ENCODE measurements at regions not wholly inside any gene's neighbourhood (a gene's known extent, or its start where the extent isn't known, plus 50 kb on each side); places are given as distances from the start of the nearest gene placed in this dataset.

DNA sequence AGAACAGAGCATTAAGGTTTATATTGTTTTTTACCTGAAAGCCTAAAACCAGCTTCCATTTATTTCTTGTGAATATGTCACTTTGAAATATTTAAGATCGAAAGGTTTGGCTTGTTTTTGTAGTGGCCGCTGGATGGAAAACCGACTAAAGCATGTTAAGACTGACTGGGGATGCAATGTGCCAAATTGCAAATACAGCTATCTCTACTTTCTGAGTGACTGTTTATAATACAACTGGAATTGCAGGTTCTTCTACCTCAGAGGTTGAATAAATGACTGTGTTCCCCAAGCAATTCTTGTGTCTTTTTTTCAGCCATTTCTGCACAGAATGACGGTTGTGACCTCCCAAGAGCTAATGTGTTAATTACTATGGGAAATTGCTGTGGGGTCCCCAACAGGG, 50.0 kb upstream of the TMTC4 start:
- TF ChIP-seq POLR2A (IDR thresholded peaks at IDR 0.05): no peak
- TF ChIP-seq, protein P1, sequence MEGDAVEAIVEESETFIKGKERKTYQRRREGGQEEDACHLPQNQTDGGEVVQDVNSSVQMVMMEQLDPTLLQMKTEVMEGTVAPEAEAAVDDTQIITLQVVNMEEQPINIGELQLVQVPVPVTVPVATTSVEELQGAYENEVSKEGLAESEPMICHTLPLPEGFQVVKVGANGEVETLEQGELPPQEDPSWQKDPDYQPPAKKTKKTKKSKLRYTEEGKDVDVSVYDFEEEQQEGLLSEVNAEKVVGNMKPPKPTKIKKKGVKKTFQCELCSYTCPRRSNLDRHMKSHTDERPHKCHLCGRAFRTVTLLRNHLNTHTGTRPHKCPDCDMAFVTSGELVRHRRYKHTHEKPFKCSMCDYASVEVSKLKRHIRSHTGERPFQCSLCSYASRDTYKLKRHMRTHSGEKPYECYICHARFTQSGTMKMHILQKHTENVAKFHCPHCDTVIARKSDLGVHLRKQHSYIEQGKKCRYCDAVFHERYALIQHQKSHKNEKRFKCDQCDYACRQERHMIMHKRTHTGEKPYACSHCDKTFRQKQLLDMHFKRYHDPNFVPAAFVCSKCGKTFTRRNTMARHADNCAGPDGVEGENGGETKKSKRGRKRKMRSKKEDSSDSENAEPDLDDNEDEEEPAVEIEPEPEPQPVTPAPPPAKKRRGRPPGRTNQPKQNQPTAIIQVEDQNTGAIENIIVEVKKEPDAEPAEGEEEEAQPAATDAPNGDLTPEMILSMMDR (IDR thresholded peaks at IDR 0.05): no peak

Measured in body of pancreas (tissue), 4 donors.